Loucy (cell line): ENCODE measurements at regions not wholly inside any gene's neighbourhood (a gene's known extent, or its start where the extent isn't known, plus 50 kb on each side); places are given as distances from the start of the nearest gene placed in this dataset.

Source experiments
- CTCF ChIP-seq: fragments of 200-600 bp; sonication (generic); conservative IDR thresholded peaks from 2 replicates; pipeline ENCODE4 v1.5.1; 2014; ENCODE audit warnings: mild to moderate bottlenecking, antibody characterized with exemption, low read length
- EZH2phosphoT487 ChIP-seq: fragments of 200-600 bp; IDR thresholded peaks from 2 replicates; pipeline ENCODE4 v1.6.1; 2018; ENCODE audit warnings: antibody characterized with exemption, mild to moderate bottlenecking, moderate library complexity, borderline replicate concordance

- TF ChIP-seq EZH2phosphoT487, result no peak
- no peak for TF ChIP-seq CTCF
Measured at GRCh38 chr18:71115261-71115660, 826.4 kb downstream of the SOCS6 start.
